ENCODE measurements at regions not wholly inside any gene's neighbourhood (a gene's known extent, or its start where the extent isn't known, plus 50 kb on each side); places are given as distances from the start of the nearest gene placed in this dataset.

DNA sequence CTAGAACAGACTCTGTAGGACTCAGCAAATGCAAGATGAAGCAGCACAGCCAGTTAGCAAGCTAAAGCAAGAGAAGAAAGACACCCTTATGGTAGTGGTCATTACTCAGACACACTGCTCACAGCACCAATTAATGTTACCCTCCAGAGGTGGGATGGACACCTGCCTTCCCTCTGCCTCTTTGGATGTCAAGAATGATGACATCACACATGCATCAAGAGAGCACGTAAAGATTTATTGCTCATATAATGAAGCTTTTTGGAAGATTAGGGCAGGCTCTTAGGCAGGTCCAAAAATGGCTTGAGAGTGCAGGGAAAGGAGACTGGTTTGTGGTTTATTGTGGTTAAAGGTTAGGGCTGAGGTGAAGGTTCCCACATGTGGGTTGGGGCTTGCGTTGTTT is 137.0 kb downstream of the PRDM13 start:
- H3K4me1 ChIP-seq (ENCODE audit: control insufficient read depth, insufficient read depth, low read length) = no peaks in the 10 kb centered on the region
- H3K9me3 ChIP-seq (ENCODE audit: control insufficient read depth, insufficient read depth, low read length) = no peaks in the 10 kb centered on the region
- no peak overlapping the region for H3K9ac ChIP-seq (ENCODE audit: low read depth, low read length)
- H3K27me3 ChIP-seq (ENCODE audit: control insufficient read depth, insufficient read depth, low read length) = no peaks in the 10 kb centered on the region
- no peaks in the 10 kb centered on the region for H3K36me3 ChIP-seq (ENCODE audit: control insufficient read depth, insufficient read depth, low read length)
- no peak overlapping the region for H3K4me3 ChIP-seq (ENCODE audit: low read depth, low read length)

DNA sequence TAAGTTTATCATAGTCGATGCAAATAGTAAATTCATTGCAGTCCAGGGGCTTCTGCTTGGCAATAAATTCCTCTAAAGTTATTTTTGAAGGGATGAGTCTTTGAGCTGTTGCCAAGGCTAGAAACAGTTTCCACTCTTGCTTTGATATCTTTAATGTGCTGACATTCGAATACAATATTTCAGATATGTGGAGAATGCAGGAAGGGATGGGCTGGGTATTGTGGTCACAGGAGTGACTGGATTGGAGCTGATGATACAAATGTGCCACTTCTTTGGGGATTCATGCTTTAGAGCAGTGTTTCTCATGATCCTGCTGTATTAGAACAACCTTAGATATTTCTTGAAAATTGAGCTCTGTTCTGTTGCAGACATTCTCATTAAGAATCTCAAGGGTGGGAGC is 139.0 kb downstream of the PRDM13 start:
- H3K27me3 ChIP-seq (ENCODE audit: control insufficient read depth, insufficient read depth, low read length) = no peaks in the 10 kb centered on the region
- H3K36me3 ChIP-seq (ENCODE audit: control insufficient read depth, insufficient read depth, low read length) = no peaks in the 10 kb centered on the region
- no peaks in the 10 kb centered on the region for H3K4me1 ChIP-seq (ENCODE audit: control insufficient read depth, insufficient read depth, low read length)
- H3K9me3 ChIP-seq (ENCODE audit: control insufficient read depth, insufficient read depth, low read length) = no peaks in the 10 kb centered on the region
- H3K4me3 ChIP-seq (ENCODE audit: low read depth, low read length) = no peak overlapping the region
- H3K9ac ChIP-seq (ENCODE audit: low read depth, low read length) = no peak overlapping the region

DNA sequence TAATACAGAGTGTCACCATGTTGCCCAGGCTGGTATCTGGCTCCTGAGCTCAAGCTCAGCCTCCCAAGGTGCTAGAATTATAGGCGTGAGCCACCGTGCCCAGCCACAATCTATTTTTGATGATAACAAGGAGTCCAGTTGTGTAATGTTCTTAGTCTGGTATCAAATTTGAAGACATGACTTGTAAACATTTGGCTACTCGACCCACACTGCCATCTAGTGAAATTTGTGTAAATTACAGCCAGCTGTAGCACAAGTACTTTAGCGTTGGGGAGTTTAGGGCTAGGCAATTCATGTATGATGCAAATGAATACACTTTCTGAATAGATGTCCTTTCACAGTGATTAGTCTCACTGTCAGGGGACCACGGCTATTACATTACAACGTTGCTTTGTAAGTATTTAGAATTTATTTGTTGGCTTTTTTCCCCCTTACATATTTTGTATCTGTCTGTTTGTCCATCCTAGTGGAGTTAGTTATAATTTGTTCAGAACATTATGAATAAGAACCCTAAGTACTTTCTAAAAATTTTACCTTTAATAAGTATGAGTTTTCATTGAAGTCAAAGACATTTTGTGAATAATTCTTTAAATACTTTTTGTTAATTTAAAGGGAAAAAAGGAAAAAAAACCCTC is 139.7 kb downstream of the PRDM13 start:
- Histone ChIP-seq H3K4me1 (ENCODE audit: control insufficient read depth, insufficient read depth, low read length) (no peaks in the 10 kb centered on the region), H3K36me3 (ENCODE audit: control insufficient read depth, insufficient read depth, low read length) (no peaks in the 10 kb centered on the region), H3K4me3 (ENCODE audit: low read depth, low read length) (no peak overlapping the region), H3K9ac (ENCODE audit: low read depth, low read length) (no peak overlapping the region), H3K9me3 (ENCODE audit: control insufficient read depth, insufficient read depth, low read length) (no peaks in the 10 kb centered on the region), H3K27me3 (ENCODE audit: control insufficient read depth, insufficient read depth, low read length) (no peaks in the 10 kb centered on the region)

DNA sequence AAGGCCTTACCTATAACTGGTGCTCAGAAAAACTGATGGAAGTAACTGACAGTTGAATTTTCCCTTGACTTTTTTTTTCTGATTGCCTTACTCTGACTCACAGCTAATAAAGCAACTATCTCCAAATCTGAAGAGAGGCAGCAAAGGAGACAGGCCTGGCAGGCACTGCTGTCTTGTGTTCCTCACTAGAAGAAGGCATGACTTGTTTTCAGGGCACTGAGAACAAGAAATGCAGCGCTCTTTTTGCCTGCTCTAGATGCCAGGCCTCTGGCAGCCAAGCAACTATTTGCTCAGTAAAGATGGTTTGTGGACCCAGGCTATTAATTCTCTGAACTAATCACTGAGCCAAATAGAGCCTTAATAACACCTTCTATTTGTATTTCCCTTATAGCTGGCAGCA is 155.1 kb downstream of the PRDM13 start:
- Histone ChIP-seq H3K4me1 (ENCODE audit: control insufficient read depth, insufficient read depth, low read length) (no peaks in the 10 kb centered on the region), H3K27me3 (ENCODE audit: control insufficient read depth, insufficient read depth, low read length) (no peaks in the 10 kb centered on the region), H3K9ac (ENCODE audit: low read depth, low read length) (no peak overlapping the region), H3K9me3 (ENCODE audit: control insufficient read depth, insufficient read depth, low read length) (no peaks in the 10 kb centered on the region), H3K4me3 (ENCODE audit: low read depth, low read length) (no peak overlapping the region), H3K36me3 (ENCODE audit: control insufficient read depth, insufficient read depth, low read length) (no peaks in the 10 kb centered on the region)

DNA sequence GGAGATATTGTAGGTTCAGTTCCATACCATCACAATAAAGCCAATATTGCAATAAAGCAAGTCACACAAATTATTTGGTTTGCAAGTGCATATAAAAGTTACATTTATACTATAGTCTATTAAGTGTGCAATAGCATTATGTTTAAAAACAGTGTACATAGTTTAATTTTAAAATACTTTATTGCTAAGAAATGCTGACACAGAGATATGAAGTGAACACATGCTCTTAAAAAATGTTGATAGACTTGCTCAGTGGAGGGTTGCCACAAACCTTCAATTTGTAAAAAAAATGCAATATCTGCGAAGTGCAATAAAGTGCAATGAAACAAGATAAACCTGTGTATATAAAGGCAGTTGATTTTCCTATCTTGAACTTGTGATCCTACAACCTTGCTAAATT is 161.5 kb downstream of the PRDM13 start:
- Histone ChIP-seq H3K9me3 (ENCODE audit: control insufficient read depth, insufficient read depth, low read length) (no peaks in the 10 kb centered on the region), H3K27me3 (ENCODE audit: control insufficient read depth, insufficient read depth, low read length) (no peaks in the 10 kb centered on the region), H3K36me3 (ENCODE audit: control insufficient read depth, insufficient read depth, low read length) (no peaks in the 10 kb centered on the region)

DNA sequence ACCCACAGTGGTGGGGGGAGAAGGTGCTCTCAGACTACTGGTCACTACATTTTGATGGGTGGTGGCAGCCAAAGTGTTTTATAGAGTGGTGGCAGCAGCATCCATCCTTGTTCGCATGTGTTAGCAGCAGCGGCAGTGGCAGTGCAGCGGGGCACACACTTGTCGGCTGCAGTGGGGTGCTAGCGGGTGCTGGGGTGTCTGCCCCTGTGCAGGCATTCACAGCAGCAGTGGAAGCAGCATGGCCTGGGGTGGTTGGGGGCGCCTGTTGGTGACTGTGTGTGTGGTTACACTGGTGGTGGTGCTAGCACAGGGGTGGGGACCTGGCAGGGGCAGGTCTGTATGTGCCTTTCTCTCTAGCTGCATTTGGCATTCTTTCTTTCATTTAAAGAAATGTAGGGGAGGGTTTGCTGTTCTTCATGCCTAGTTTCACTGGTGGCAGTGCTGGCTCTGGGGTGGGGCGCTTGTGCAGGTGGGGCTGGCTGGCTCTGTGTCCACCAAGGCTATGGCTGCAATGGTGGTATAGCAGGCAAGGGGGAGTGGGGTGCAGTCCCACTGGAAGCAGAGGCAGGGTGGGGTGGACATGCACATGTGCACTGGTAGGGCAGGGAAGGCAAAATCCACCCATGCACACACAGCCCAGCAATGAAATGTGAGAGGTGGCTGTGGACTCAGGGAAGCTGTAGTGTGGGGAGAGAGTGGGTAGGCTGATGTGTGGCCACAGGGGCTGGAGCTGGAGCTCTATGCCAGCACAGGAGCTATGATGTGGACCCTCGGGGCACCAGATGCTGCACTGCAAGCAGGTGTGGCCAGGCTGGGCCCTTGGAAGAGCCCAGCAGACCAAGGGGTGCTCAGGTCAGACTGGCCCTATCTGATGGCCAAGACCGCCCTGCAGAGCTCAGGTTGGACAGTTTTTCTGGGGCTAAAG is 173.3 kb downstream of the PRDM13 start:
- Histone ChIP-seq H3K9me3 (ENCODE audit: control insufficient read depth, insufficient read depth, low read length) (no peaks in the 10 kb centered on the region), H3K36me3 (ENCODE audit: control insufficient read depth, insufficient read depth, low read length) (no peaks in the 10 kb centered on the region), H3K4me3 (ENCODE audit: low read depth, low read length) (no peak overlapping the region), H3K4me1 (ENCODE audit: control insufficient read depth, insufficient read depth, low read length) (no peaks in the 10 kb centered on the region), H3K27me3 (ENCODE audit: control insufficient read depth, insufficient read depth, low read length) (no peaks in the 10 kb centered on the region), H3K9ac (ENCODE audit: low read depth, low read length) (no peak overlapping the region)

More for the DNA sequence above, 161.5 kb downstream of the PRDM13 start:
- Histone ChIP-seq H3K4me1 (ENCODE audit: control insufficient read depth, insufficient read depth, low read length) (no peaks in the 10 kb centered on the region), H3K4me3 (ENCODE audit: low read depth, low read length) (no peak overlapping the region), H3K9ac (ENCODE audit: low read depth, low read length) (no peak overlapping the region)

DNA sequence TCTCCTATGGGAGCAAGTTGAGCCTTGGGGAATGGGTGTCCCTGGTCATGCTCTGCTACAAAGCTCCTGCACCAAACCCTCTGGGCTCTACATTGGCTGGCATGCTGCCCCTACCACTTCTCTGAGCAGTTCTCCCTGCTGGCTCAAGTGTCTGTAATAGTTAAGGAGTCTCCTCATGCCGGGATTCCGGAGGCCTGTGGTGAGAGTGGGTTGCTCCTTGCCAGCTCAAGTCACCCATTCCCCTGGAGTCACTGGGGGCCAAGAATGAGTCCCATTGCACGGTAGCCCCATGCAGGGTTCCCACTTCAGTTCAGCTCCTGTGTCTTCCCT is 173.9 kb downstream of the PRDM13 start:
- no peak overlapping the region for H3K9ac ChIP-seq (ENCODE audit: low read depth, low read length)
- H3K27me3 ChIP-seq (ENCODE audit: control insufficient read depth, insufficient read depth, low read length) = no peaks in the 10 kb centered on the region
- no peaks in the 10 kb centered on the region for H3K9me3 ChIP-seq (ENCODE audit: control insufficient read depth, insufficient read depth, low read length)
- no peaks in the 10 kb centered on the region for H3K4me1 ChIP-seq (ENCODE audit: control insufficient read depth, insufficient read depth, low read length)
- H3K36me3 ChIP-seq (ENCODE audit: control insufficient read depth, insufficient read depth, low read length) = no peaks in the 10 kb centered on the region
- H3K4me3 ChIP-seq (ENCODE audit: low read depth, low read length) = no peak overlapping the region

DNA sequence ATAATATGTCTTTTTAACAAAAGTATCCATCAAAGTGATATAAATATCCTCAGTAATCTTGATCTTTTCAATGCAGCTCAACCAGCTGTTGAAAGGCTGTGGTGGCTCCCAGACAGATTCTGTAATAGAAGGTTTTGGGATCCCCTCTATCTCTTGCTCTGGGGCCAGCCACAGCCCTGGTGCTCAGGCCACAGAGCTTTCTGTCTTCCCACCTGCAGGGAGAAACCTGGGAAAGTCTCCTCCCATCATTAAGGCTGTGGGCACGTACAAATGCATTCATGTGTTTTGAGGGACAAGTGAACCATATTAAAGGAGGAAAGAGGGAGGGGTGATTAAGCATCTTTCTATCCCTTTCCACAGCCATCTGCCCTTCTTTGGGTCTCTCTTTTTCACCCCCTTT is 183.1 kb downstream of the PRDM13 start:
- Histone ChIP-seq H3K4me3 (ENCODE audit: low read depth, low read length) (no peak overlapping the region), H3K36me3 (ENCODE audit: control insufficient read depth, insufficient read depth, low read length) (no peaks in the 10 kb centered on the region), H3K9me3 (ENCODE audit: control insufficient read depth, insufficient read depth, low read length) (no peaks in the 10 kb centered on the region), H3K4me1 (ENCODE audit: control insufficient read depth, insufficient read depth, low read length) (no peaks in the 10 kb centered on the region), H3K27me3 (ENCODE audit: control insufficient read depth, insufficient read depth, low read length) (no peaks in the 10 kb centered on the region), H3K9ac (ENCODE audit: low read depth, low read length) (no peak overlapping the region)

DNA sequence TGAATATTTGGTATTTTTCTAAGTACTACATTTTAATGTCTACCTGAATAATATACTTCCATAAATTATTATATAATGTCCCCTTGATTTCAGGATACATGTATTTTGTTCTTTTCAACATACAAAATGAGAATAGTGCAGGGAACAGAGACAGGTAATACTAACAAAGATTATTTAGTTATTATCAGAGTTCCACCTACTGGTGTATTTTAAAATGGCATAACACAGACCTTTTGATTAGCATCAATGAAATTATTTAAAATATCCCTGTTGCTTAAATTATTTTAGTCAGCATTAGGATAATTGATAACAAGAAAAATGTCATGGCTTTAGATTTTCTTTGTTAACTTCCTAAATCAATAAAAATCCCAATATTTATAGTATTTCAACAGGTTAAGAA is 184.0 kb downstream of the PRDM13 start:
- no peaks in the 10 kb centered on the region for H3K9me3 ChIP-seq (ENCODE audit: control insufficient read depth, insufficient read depth, low read length)
- H3K27me3 ChIP-seq (ENCODE audit: control insufficient read depth, insufficient read depth, low read length) = no peaks in the 10 kb centered on the region
- no peaks in the 10 kb centered on the region for H3K4me1 ChIP-seq (ENCODE audit: control insufficient read depth, insufficient read depth, low read length)
- H3K9ac ChIP-seq (ENCODE audit: low read depth, low read length) = no peak overlapping the region
- H3K36me3 ChIP-seq (ENCODE audit: control insufficient read depth, insufficient read depth, low read length) = no peaks in the 10 kb centered on the region
- H3K4me3 ChIP-seq (ENCODE audit: low read depth, low read length) = no peak overlapping the region

DNA sequence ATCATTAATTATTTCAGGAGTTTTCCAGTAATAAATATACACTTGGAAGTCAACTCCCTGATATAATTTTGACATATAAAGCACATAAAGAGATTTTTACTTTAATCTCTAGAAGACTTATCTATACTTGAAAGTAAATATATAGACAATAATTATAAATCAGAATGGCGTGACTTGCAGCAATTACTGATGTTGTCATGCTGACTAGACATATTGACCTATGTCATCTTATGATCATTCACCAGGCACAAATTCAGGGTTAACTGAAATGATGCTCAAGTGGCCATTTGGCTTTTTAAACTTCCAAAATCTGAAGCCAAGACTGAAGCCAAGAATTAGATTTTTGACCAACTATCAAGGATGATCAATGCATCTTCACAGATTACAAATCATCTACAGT is 192.2 kb downstream of the MCHR2 start:
- H3K4me1 ChIP-seq (ENCODE audit: control insufficient read depth, insufficient read depth, low read length) = no peaks in the 10 kb centered on the region
- H3K4me3 ChIP-seq (ENCODE audit: low read depth, low read length) = no peak overlapping the region
- no peaks in the 10 kb centered on the region for H3K9me3 ChIP-seq (ENCODE audit: control insufficient read depth, insufficient read depth, low read length)
- no peaks in the 10 kb centered on the region for H3K27me3 ChIP-seq (ENCODE audit: control insufficient read depth, insufficient read depth, low read length)
- H3K36me3 ChIP-seq (ENCODE audit: control insufficient read depth, insufficient read depth, low read length) = no peaks in the 10 kb centered on the region
- no peak overlapping the region for H3K9ac ChIP-seq (ENCODE audit: low read depth, low read length)

DNA sequence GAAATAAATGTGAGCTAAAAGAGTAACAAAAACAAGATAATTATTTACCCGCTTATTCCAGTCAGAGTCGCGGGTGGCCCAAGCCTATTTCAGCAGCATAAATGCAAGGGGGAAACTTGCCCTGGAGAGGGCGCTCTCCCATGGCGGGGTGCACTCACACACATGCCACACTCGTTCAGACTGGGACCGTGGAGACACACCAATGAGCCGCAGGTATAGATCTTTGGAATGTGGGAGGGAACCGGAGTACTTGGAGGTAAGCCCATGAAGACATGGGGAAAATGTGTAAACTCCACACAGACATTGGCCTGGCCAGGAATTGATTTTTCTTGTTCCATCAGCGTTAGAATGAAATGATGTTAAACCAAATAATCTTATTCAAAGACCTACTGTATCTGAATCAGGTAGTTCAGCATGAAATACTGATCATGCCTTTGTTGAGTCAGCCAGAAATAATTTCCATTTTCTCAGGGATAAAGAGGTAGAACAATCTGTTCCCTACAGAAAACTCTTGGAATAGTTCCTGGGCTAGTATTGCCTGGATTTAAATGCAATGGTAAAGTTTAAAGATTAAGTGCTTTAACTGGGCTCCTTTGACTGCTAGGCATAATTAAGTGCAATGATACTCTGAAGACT is 191.5 kb downstream of the MCHR2 start:
- no peaks in the 10 kb centered on the region for H3K36me3 ChIP-seq (ENCODE audit: control insufficient read depth, insufficient read depth, low read length)
- no peaks in the 10 kb centered on the region for H3K27me3 ChIP-seq (ENCODE audit: control insufficient read depth, insufficient read depth, low read length)
- no peak overlapping the region for H3K9ac ChIP-seq (ENCODE audit: low read depth, low read length)
- no peak overlapping the region for H3K4me3 ChIP-seq (ENCODE audit: low read depth, low read length)
- no peaks in the 10 kb centered on the region for H3K9me3 ChIP-seq (ENCODE audit: control insufficient read depth, insufficient read depth, low read length)
- no peaks in the 10 kb centered on the region for H3K4me1 ChIP-seq (ENCODE audit: control insufficient read depth, insufficient read depth, low read length)

DNA sequence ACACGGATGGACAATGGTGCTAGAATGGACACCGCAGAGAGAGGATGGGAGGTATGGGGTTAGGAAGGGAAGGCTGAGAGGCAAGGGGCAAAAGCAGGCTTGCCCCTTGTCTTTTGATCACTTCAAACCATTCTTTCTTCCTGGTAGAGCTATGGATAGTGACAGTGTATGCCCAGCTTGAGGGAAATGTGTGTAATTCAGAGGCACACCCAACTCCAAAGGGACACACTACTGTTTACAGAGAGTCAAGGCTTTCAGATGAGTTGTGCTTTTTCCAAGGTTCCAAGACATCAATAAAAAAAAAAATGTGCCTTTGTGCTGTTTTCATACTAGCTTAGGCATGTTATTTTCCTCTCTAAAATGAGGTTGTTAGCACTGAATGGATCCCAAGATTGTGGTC is 185.0 kb downstream of the MCHR2 start:
- no peaks in the 10 kb centered on the region for H3K36me3 ChIP-seq (ENCODE audit: control insufficient read depth, insufficient read depth, low read length)
- no peak overlapping the region for H3K4me3 ChIP-seq (ENCODE audit: low read depth, low read length)
- H3K9ac ChIP-seq (ENCODE audit: low read depth, low read length) = no peak overlapping the region
- H3K9me3 ChIP-seq (ENCODE audit: control insufficient read depth, insufficient read depth, low read length) = no peaks in the 10 kb centered on the region
- H3K27me3 ChIP-seq (ENCODE audit: control insufficient read depth, insufficient read depth, low read length) = peaks cover 9% of the 10 kb centered on the region
- H3K4me1 ChIP-seq (ENCODE audit: control insufficient read depth, insufficient read depth, low read length) = peaks cover 11% of the 10 kb centered on the region
